RKO (cell line): ENCODE measurements at regions not wholly inside any gene's neighbourhood (a gene's known extent, or its start where the extent isn't known, plus 50 kb on each side); places are given as distances from the start of the nearest gene placed in this dataset.
"Not testable (repeated sequence)": the region's sequence is repeated elsewhere in the genome, so short reads cannot be mapped to it uniquely, and the experiment has no call there.

Experiments used
- DNase-seq: peaks from one replicate; pipeline ENCODE4 v3.0.0-alpha.2; 2016; ENCODE audit warnings: low spot score

- no peak for DNase-seq
Observed at GRCh38 chr7:54255242-54255641, 286.9 kb upstream of the VSTM2A start.

- no peak for DNase-seq
Observed at GRCh38 chr7:54259185-54259584, 283.0 kb upstream of the VSTM2A start.

GRCh38 chr7:54260941-54261371 lies 281.2 kb upstream of the VSTM2A start:
- peak; percentile 90 for DNase-seq

GRCh38 chr7:54278847-54279246 lies 263.3 kb upstream of the VSTM2A start:
- no peak for DNase-seq

DNA sequence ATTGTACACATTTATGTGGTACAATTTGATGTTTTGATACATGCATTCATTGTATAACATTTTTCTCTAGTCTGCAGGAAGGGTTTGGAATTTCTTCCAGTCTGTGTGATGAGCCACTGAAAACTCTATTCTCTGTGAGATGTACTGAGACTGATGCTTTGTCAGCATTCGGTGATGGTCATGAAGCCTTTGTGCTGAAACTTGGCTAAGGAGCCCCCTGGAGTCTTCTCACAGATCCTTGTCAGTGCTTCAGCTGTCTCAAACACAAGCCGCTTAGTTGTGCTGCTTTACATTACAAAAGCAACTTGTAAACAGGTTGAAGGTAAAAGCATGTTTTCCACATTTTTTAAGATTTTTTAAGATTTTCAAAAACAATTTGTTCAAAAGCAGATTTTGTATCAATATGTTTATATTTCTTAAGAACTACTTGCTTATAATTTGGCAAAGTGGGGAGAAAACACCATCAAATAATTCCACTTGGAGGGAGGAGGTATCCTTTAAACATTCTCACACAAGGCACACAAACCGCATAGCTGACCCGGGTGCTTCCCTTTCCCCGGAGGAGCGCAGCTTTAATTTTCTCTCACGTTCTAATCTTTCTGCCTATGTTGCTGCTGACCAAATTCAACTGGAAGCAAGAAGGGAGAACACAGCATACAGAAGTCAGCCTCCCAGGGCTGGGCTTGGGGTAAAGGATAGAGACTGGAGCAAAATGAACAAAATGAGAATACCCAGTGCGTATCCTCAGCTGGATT lies 249.8 kb upstream of the VSTM2A start:
- no peak for DNase-seq

DNA sequence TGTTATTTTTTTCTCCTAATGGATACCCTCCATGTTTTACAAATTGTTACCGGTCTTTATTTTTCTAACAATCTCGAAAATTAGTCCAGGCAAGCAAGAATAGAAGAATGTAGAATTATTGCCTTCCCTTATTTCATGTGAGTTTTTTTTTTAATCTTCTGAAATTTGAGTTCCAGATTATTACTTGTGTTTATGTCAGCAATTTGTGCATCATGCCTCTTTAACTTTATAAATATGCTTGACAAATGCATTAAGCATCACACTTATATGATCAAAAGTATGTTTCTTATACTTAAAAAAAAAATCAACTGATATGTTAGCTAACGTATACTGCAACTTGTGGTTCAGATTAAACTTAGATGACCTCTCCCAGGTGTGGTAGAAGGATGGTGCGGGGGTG lies 242.7 kb upstream of the VSTM2A start:
- no peak for DNase-seq

- DNase-seq, result not testable (repeated sequence)
Observed at GRCh38 chr7:54315955-54316354, 226.2 kb upstream of the VSTM2A start.

- DNase-seq, result no peak
Observed at GRCh38 chr7:54326592-54327167, 215.5 kb upstream of the VSTM2A start.

- DNase-seq, result no peak
Observed at GRCh38 chr7:54330216-54330800, 211.9 kb upstream of the VSTM2A start.

- DNase-seq, result no peak
Observed at GRCh38 chr7:54331311-54331710, 210.9 kb upstream of the VSTM2A start.

DNA sequence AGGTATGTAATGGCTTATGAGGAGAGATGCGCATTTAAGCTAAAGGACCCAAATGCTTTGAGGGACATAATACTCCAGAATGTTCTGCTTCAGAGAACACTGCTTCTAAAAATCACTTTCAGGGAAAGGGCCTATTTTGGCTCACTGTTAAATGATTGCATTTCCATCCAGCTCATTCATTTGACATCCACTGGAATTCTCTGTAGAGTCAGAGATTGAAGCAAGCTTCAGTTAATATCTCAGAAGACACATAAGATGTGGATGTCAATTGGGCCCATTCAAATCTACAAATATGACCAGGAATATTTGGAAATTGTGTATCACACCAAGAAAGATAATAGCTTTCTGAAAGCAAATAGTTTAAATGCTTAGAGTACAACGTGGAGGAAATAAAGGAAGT lies 209.9 kb upstream of the VSTM2A start:
- no peak for DNase-seq

GRCh38 chr7:54333952-54334351 lies 208.2 kb upstream of the VSTM2A start:
- no peak for DNase-seq

DNA sequence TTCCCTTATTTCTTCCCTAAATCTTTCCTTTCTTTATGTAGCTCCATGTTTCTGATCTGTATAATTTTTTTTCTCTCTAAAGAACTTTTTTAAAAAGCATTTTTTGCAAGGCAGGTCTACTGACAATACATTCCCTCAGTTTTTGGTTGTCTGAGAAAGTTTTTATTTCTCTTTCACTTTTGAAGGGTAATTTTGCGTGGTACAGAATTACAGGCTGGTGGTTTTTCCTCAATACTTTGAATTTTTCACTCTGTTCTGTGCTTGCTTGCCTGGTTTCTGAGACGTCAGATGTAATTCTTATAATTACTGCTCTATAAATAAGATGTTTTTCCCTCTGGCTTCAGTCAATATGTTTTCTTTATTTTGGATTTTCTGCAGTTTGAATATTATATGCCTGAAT lies 205.4 kb upstream of the VSTM2A start:
- no peak for DNase-seq

DNA sequence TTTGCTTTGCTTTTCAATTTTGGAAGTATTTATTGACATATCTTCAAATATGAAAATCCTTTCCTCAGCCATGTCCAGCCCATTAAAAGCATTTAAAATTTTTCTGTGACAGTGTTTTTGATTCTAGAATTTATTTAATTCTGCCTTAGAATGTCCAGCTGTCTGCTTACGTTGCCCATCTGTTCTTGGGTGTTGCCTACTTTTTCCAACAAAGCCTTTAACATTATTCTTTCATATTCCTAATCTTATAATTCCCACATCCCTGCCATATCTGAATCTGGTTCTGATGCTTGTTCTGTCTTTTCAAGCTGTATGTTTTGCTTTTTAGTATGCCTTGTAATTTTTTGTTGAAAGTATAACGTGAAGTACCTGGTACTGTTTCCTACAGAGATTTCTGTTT lies 204.7 kb upstream of the VSTM2A start:
- DNase-seq, result no peak

GRCh38 chr7:54338319-54338718 lies 203.9 kb upstream of the VSTM2A start:
- no peak for DNase-seq

DNA sequence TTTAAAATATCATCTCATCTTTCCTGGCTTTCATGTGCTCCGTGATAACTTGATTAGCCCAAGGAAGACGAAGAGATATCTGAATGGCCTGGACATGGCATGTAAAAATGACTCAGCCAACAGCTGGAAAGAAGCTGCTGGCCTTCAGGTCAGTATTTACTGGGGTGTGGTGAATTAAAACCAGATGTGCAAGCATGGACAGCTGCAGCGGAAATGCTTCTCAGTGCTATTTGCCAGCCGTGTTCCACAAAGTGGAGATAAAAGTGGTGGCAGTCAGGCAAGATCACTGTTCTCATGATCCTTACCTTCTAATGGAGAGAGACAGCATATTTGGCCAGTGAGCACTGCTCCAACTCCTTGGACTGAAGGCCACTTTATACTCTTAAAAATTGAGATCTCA lies 203.1 kb upstream of the VSTM2A start:
- DNase-seq, result no peak

- no peak for DNase-seq
Observed at GRCh38 chr7:54342458-54342857, 199.7 kb upstream of the VSTM2A start.

- DNase-seq, result no peak
Observed at GRCh38 chr7:54343511-54343910, 198.7 kb upstream of the VSTM2A start.

DNA sequence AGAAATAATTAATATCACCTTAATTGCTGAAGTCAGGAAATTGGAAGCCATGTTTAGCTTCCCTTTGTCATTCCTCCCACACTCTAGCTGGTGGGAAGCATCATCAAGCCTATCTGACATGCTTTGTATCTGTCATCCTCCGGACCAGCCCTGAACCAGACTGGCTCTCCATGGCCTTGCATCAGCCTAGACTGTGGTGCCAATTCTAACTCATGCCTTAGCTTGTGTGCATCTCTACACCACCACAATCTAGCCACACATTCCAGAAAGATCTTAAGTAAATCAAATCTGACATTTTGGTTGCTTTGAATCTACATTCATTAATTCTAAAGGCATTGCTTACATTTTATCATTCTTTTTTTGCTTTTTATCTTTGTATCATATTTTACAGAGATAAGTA lies 196.4 kb upstream of the VSTM2A start:
- DNase-seq, result no peak

- peak; percentile 26 for DNase-seq
Observed at GRCh38 chr7:54349229-54349628, 192.9 kb upstream of the VSTM2A start.

DNA sequence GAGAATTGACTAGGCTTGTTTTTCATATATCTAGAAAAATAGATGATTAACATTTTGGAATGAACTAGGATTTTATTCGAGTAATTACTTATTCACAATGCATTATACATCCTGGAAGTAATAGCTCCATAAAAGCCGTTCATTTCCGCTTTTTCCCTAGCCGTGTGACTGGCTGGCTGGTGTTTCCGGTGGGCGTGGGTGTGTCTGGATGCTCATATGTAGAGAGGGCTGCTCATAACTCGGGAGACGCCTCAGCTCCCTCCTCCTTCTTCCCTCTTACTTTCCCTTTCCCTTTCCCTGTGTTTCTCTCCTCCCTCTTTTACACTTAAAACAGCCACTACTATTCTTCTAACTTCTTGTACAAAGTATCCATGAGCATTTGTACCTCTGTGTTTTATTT lies 187.7 kb upstream of the VSTM2A start:
- no peak for DNase-seq

- no peak for DNase-seq
Observed at GRCh38 chr7:54355842-54356241, 186.3 kb upstream of the VSTM2A start.

- no peak for DNase-seq
Observed at GRCh38 chr7:54360075-54360840, 181.9 kb upstream of the VSTM2A start.
